ENCODE measurements at regions not wholly inside any gene's neighbourhood (a gene's known extent, or its start where the extent isn't known, plus 50 kb on each side); places are given as distances from the start of the nearest gene placed in this dataset.

DNA sequence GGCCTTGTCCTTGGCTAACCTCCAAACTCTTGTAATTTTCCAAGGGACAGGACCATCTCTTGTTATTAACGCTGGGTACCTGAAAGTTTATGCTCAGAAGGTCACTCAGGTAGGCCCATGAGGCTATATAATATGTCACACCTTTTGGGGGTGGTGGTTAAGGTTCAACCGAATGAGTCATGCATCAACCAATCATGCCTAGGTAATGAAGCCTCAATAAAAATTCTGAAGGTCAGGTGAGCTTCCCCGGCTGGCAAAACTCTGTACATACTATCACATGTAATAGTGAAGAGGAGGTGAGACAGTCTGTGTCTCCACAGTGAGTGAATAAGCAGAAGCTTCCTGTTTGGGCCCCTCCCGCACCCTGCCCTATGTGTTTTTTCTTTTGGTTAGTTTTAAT lies 424.9 kb downstream of the PCDH17 start:
- Histone ChIP-seq H3K9me3 (ENCODE audit: low read depth, low read length, poor library complexity, severe bottlenecking) (no peaks in the 10 kb centered on the region), H3K27ac (ENCODE audit: low read depth, low read length, poor library complexity, severe bottlenecking) (no peak overlapping the region), H3K4me3 (ENCODE audit: low read depth, low read length, poor library complexity, severe bottlenecking) (no peak overlapping the region), H3K27me3 (replicated peaks; ENCODE audit: insufficient read depth, low read depth, low read length, poor library complexity) (no peaks in the 10 kb centered on the region), H3K36me3 (ENCODE audit: insufficient read depth, low read length, poor library complexity, severe bottlenecking) (no peaks in the 10 kb centered on the region), H3K4me1 (ENCODE audit: insufficient read depth, low read length, poor library complexity, severe bottlenecking) (no peaks in the 10 kb centered on the region)
- intact Hi-C loops (cut with micrococcal nuclease; ENCODE audit: unreplicated experiment): no loop called here
- TF ChIP-seq EZH2 (IDR thresholded peaks at IDR 0.05; ENCODE audit: borderline replicate concordance, low read depth, low read length, poor library complexity, severe bottlenecking): no peak
- TF ChIP-seq, protein P1, sequence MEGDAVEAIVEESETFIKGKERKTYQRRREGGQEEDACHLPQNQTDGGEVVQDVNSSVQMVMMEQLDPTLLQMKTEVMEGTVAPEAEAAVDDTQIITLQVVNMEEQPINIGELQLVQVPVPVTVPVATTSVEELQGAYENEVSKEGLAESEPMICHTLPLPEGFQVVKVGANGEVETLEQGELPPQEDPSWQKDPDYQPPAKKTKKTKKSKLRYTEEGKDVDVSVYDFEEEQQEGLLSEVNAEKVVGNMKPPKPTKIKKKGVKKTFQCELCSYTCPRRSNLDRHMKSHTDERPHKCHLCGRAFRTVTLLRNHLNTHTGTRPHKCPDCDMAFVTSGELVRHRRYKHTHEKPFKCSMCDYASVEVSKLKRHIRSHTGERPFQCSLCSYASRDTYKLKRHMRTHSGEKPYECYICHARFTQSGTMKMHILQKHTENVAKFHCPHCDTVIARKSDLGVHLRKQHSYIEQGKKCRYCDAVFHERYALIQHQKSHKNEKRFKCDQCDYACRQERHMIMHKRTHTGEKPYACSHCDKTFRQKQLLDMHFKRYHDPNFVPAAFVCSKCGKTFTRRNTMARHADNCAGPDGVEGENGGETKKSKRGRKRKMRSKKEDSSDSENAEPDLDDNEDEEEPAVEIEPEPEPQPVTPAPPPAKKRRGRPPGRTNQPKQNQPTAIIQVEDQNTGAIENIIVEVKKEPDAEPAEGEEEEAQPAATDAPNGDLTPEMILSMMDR (conservative IDR thresholded peaks at IDR 0.05; ENCODE audit: low read depth, low read length): no peak
- CTCF ChIA-PET: no interaction called here
- DNase-seq (ENCODE audit: low spot score): no peak
- no TSS peak for BruUV-seq (replicated peaks)
- POLR2A ChIA-PET (ENCODE audit: low non-redundant PET): no interaction called here

DNA sequence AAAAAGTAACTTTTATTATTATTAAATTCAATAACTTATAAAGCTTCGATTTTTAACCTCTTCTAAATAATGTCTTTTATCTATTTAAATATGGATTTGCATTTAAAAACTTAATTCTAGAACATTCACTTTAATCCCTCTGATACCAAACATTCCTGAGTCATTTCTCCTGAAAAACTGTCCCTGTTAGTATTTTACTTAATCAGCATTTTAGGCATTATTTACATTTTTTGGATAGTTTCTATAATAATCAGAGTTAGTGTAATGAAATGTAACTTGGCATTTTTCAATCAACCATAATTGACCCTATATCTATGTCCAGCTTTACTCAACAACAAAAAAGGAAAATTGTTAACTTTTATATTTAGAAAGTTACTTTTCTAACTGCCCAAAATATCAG lies 428.1 kb downstream of the PCDH17 start:
- H3K4me1 ChIP-seq (ENCODE audit: insufficient read depth, low read length, poor library complexity, severe bottlenecking): no peaks in the 10 kb centered on the region
- H3K27me3 ChIP-seq (replicated peaks; ENCODE audit: insufficient read depth, low read depth, low read length, poor library complexity): no peaks in the 10 kb centered on the region
- H3K9me3 ChIP-seq (ENCODE audit: low read depth, low read length, poor library complexity, severe bottlenecking): no peaks in the 10 kb centered on the region
- H3K36me3 ChIP-seq (ENCODE audit: insufficient read depth, low read length, poor library complexity, severe bottlenecking): no peaks in the 10 kb centered on the region
- DNase-seq (ENCODE audit: low spot score): no peak
- H3K4me3 ChIP-seq (ENCODE audit: low read depth, low read length, poor library complexity, severe bottlenecking): no peak overlapping the region
- POLR2A ChIA-PET (ENCODE audit: low non-redundant PET): no interaction called here
- TF ChIP-seq, protein P1 (conservative IDR thresholded peaks at IDR 0.05; ENCODE audit: low read depth, low read length): no peak
- TF ChIP-seq EZH2 (IDR thresholded peaks at IDR 0.05; ENCODE audit: borderline replicate concordance, low read depth, low read length, poor library complexity, severe bottlenecking): no peak
- BruUV-seq (replicated peaks): no TSS peak
- no peak overlapping the region for H3K27ac ChIP-seq (ENCODE audit: low read depth, low read length, poor library complexity, severe bottlenecking)
- intact Hi-C loops (cut with micrococcal nuclease; ENCODE audit: unreplicated experiment): no loop called here
- CTCF ChIA-PET: no interaction called here

DNA sequence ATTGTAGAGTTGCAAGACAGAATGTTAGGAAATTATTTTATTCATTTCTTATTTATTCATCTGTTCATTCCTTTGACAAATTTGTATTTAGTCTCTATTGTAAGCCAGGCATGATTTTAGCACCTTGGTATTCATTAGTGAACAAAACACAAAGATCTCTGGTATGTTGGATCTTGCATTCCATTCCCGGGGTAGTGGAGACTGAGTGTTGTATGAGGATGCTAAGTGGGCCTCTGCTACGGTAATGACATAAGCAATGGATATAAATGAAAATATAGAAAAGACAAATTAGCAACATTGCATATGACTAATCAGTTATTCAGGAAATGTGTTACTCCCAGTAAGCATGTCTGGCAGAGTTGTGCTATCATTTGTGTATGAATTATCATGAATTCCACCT lies 449.3 kb downstream of the PCDH17 start:
- DNase-seq (ENCODE audit: low spot score): peak; percentile 2
- intact Hi-C loops (cut with micrococcal nuclease; ENCODE audit: unreplicated experiment): no loop called here
- POLR2A ChIA-PET (ENCODE audit: low non-redundant PET): no interaction called here
- no peak overlapping the region for H3K4me3 ChIP-seq (ENCODE audit: low read depth, low read length, poor library complexity, severe bottlenecking)
- H3K27ac ChIP-seq (ENCODE audit: low read depth, low read length, poor library complexity, severe bottlenecking): no peak overlapping the region
- no peaks in the 10 kb centered on the region for H3K9me3 ChIP-seq (ENCODE audit: low read depth, low read length, poor library complexity, severe bottlenecking)
- H3K4me1 ChIP-seq (ENCODE audit: insufficient read depth, low read length, poor library complexity, severe bottlenecking): no peaks in the 10 kb centered on the region
- CTCF ChIA-PET: no interaction called here
- TF ChIP-seq EZH2 (IDR thresholded peaks at IDR 0.05; ENCODE audit: borderline replicate concordance, low read depth, low read length, poor library complexity, severe bottlenecking): no peak
- TF ChIP-seq, protein P1 (conservative IDR thresholded peaks at IDR 0.05; ENCODE audit: low read depth, low read length): no peak
- no TSS peak for BruUV-seq (replicated peaks)
- no peaks in the 10 kb centered on the region for H3K27me3 ChIP-seq (replicated peaks; ENCODE audit: insufficient read depth, low read depth, low read length, poor library complexity)
- H3K36me3 ChIP-seq (ENCODE audit: insufficient read depth, low read length, poor library complexity, severe bottlenecking): no peaks in the 10 kb centered on the region

All from A673 (cell line).